IMR-90 (cell line): ENCODE measurements at regions not wholly inside any gene's neighbourhood (a gene's known extent, or its start where the extent isn't known, plus 50 kb on each side); places are given as distances from the start of the nearest gene placed in this dataset.

Experiments
- CEBPB ChIP-seq: IDR thresholded peaks from 2 replicates; pipeline ENCODE4 v1.6.1; 2012; ENCODE audit warnings: low read depth, low read length, improper control_type of control experiment
- MAFK ChIP-seq: IDR thresholded peaks from 2 replicates; pipeline ENCODE4 v1.6.1; 2012; ENCODE audit warnings: low read depth, low read length, improper control_type of control experiment
- MXI1 ChIP-seq: IDR thresholded peaks from 2 replicates; pipeline ENCODE4 v1.6.1; 2012; ENCODE audit warnings: low read depth, mild to moderate bottlenecking, low read length, moderate library complexity, borderline replicate concordance
- POLR2A ChIP-seq: IDR thresholded peaks from 2 replicates; pipeline ENCODE4 v1.6.1; 2012; ENCODE audit warnings: mild to moderate bottlenecking, low read depth, low read length
- RAD21 ChIP-seq: IDR thresholded peaks from 2 replicates; pipeline ENCODE4 v1.6.1; 2012; ENCODE audit warnings: low read length, improper control_type of control experiment
- RFX5 ChIP-seq: IDR thresholded peaks from 2 replicates; pipeline ENCODE4 v1.8.0; 2012; ENCODE audit warnings: low read depth, mild to moderate bottlenecking, low read length, moderate library complexity
- USF2 ChIP-seq: fragments of 150-350 bp; IDR thresholded peaks from 2 replicates; pipeline ENCODE4 v1.6.1; 2017; ENCODE audit warnings: mild to moderate bottlenecking, antibody characterized with exemption, low read length, low read depth
- TF ChIP-seq, protein P1 (sequence below): conservative IDR thresholded peaks from 2 replicates; pipeline ENCODE4 v1.5.1; 2012; ENCODE audit warnings: mild to moderate bottlenecking, low read depth, low read length, improper control_type of control experiment

- no peak for TF ChIP-seq RAD21
- no peak for TF ChIP-seq CEBPB
- TF ChIP-seq, protein P1, sequence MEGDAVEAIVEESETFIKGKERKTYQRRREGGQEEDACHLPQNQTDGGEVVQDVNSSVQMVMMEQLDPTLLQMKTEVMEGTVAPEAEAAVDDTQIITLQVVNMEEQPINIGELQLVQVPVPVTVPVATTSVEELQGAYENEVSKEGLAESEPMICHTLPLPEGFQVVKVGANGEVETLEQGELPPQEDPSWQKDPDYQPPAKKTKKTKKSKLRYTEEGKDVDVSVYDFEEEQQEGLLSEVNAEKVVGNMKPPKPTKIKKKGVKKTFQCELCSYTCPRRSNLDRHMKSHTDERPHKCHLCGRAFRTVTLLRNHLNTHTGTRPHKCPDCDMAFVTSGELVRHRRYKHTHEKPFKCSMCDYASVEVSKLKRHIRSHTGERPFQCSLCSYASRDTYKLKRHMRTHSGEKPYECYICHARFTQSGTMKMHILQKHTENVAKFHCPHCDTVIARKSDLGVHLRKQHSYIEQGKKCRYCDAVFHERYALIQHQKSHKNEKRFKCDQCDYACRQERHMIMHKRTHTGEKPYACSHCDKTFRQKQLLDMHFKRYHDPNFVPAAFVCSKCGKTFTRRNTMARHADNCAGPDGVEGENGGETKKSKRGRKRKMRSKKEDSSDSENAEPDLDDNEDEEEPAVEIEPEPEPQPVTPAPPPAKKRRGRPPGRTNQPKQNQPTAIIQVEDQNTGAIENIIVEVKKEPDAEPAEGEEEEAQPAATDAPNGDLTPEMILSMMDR: no peak
- TF ChIP-seq RFX5: no peak
- TF ChIP-seq MXI1: no peak
- no peak for TF ChIP-seq POLR2A
- no peak for TF ChIP-seq USF2
- no peak for TF ChIP-seq MAFK
Observed at GRCh38 chr6:98433325-98434056, 400.9 kb upstream of the POU3F2 start.
